NCI-H1105 (cell line): ENCODE measurements at regions not wholly inside any gene's neighbourhood (a gene's known extent, or its start where the extent isn't known, plus 50 kb on each side); places are given as distances from the start of the nearest gene placed in this dataset.

ENCODE experiments used
- DNase-seq: peaks from one replicate; lab custom pipeline; 2025; lab: John Stamatoyannopoulos, UW

- no peak for DNase-seq
Measured at GRCh38 chr18:39675368-39675767, 2109.8 kb upstream of the CELF4 start.

GRCh38 chr18:39672171-39672570, 2106.6 kb upstream of the CELF4 start:
- no peak for DNase-seq

GRCh38 chr18:39667905-39668304, 2102.3 kb upstream of the CELF4 start:
- no peak for DNase-seq

GRCh38 chr18:39666541-39666940, 2100.9 kb upstream of the CELF4 start:
- DNase-seq: no peak

GRCh38 chr18:39661856-39662366, 2096.3 kb upstream of the CELF4 start:
- DNase-seq: no peak

GRCh38 chr18:39660141-39660540, 2094.5 kb upstream of the CELF4 start:
- DNase-seq: no peak

- DNase-seq: no peak
Measured at GRCh38 chr18:39655341-39655740, 2089.7 kb upstream of the CELF4 start.

GRCh38 chr18:39653221-39653620, 2087.6 kb upstream of the CELF4 start:
- no peak for DNase-seq

- DNase-seq: no peak
Measured at GRCh38 chr18:39648616-39649015, 2083.0 kb upstream of the CELF4 start.

GRCh38 chr18:39647627-39648534, 2082.3 kb upstream of the CELF4 start:
- DNase-seq: peak; percentile 32

GRCh38 chr18:39638224-39638623, 2072.6 kb upstream of the CELF4 start:
- no peak for DNase-seq

- DNase-seq: no peak
Measured at GRCh38 chr18:39636931-39637330, 2071.3 kb upstream of the CELF4 start.

- DNase-seq: no peak
Measured at GRCh38 chr18:39635966-39636365, 2070.4 kb upstream of the CELF4 start.

- DNase-seq: no peak
Measured at GRCh38 chr18:39635192-39635591, 2069.6 kb upstream of the CELF4 start.

GRCh38 chr18:39627936-39628335, 2062.3 kb upstream of the CELF4 start:
- no peak for DNase-seq

GRCh38 chr18:39624961-39625360, 2059.4 kb upstream of the CELF4 start:
- no peak for DNase-seq

GRCh38 chr18:39622431-39622830, 2056.8 kb upstream of the CELF4 start:
- DNase-seq: no peak

- no peak for DNase-seq
Measured at GRCh38 chr18:39620551-39621168, 2055.1 kb upstream of the CELF4 start.

- no peak for DNase-seq
Measured at GRCh38 chr18:39618265-39619003, 2052.8 kb upstream of the CELF4 start.

GRCh38 chr18:39611381-39612100, 2045.9 kb upstream of the CELF4 start:
- no peak for DNase-seq

GRCh38 chr18:39607034-39607433, 2041.4 kb upstream of the CELF4 start:
- DNase-seq: no peak

- DNase-seq: no peak
Measured at GRCh38 chr18:39604836-39605235, 2039.2 kb upstream of the CELF4 start.
